ENCODE measurements at regions not wholly inside any gene's neighbourhood (a gene's known extent, or its start where the extent isn't known, plus 50 kb on each side); places are given as distances from the start of the nearest gene placed in this dataset.

DNA sequence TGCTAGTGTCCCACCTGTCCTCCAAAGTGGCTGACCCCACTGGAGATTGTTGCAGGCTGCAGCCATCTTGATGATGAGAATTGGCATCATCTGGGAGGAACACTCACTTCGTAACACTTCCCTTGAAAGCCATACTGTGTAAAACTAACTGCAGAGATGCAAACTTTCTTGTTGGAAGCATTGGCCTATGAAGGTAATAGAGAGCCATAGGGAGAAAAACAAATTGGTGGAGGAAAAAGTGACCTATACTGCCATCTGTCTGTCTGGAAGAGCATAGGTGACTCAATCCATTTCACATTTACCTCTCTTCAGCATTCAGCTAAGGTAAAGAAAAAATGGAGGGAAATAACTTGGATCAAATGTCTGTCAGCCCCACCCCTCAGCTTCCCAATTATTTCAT lies 473.4 kb downstream of the NTRK2 start:
- POLR2A ChIA-PET = no interaction called here
- CTCF ChIA-PET = no interaction called here
- H3K4me3 Mint-ChIP-seq = no peak overlapping the region
- intact Hi-C loops (cut with micrococcal nuclease) = no loop called here
- no peaks in the 10 kb centered on the region for H3K9me3 Mint-ChIP-seq
- H3K27me3 Mint-ChIP-seq = no peaks in the 10 kb centered on the region
- no peak for ATAC-seq (ENCODE audit: low read depth)
- DNase-seq = no peak
- H3K4me1 Mint-ChIP-seq = no peaks in the 10 kb centered on the region
- H3K36me3 Mint-ChIP-seq (ENCODE audit: low read depth) = no peaks in the 10 kb centered on the region
- H3K27ac Mint-ChIP-seq = no peak overlapping the region
- TF ChIP-seq, protein P1, sequence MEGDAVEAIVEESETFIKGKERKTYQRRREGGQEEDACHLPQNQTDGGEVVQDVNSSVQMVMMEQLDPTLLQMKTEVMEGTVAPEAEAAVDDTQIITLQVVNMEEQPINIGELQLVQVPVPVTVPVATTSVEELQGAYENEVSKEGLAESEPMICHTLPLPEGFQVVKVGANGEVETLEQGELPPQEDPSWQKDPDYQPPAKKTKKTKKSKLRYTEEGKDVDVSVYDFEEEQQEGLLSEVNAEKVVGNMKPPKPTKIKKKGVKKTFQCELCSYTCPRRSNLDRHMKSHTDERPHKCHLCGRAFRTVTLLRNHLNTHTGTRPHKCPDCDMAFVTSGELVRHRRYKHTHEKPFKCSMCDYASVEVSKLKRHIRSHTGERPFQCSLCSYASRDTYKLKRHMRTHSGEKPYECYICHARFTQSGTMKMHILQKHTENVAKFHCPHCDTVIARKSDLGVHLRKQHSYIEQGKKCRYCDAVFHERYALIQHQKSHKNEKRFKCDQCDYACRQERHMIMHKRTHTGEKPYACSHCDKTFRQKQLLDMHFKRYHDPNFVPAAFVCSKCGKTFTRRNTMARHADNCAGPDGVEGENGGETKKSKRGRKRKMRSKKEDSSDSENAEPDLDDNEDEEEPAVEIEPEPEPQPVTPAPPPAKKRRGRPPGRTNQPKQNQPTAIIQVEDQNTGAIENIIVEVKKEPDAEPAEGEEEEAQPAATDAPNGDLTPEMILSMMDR (IDR thresholded peaks at IDR 0.05) = no peak

DNA sequence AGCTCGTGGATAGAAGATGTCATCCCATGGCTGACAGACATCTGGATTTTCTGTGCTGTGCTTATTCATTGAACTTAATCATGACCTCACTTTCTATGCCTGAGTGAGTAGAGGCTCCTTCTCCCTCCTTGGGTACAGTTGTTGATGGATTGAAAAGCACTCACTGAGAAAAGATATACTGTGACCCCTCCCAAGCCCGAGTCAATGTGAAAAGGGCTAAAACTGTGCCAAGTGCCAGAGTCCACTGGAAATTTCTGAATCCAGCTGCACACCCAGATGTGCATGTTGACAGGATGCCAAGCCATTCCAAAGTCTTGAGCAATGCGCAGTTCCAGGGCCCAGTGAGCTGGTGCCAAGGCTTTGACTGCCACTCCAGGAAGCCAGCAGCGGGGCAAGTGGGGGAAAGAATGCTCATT lies 473.0 kb downstream of the NTRK2 start:
- ATAC-seq (ENCODE audit: low read depth) = no peak
- POLR2A ChIA-PET = no interaction called here
- no peak overlapping the region for H3K4me3 Mint-ChIP-seq
- H3K36me3 Mint-ChIP-seq (ENCODE audit: low read depth) = no peaks in the 10 kb centered on the region
- DNase-seq = no peak
- no peaks in the 10 kb centered on the region for H3K9me3 Mint-ChIP-seq
- intact Hi-C loops (cut with micrococcal nuclease) = no loop called here
- H3K27ac Mint-ChIP-seq = no peak overlapping the region
- TF ChIP-seq, protein P1 (IDR thresholded peaks at IDR 0.05) = no peak
- CTCF ChIA-PET = interaction anchor here (1.1 kb wide), 1 partner anchor 11 kb away, joined by 3 read pairs; no protein-coding TSS in a partner anchor
- no peaks in the 10 kb centered on the region for H3K4me1 Mint-ChIP-seq
- H3K27me3 Mint-ChIP-seq = no peaks in the 10 kb centered on the region

GRCh38 chr9:85137696-85138095 lies 468.2 kb downstream of the NTRK2 start:
- Mint-ChIP-seq H3K36me3 (ENCODE audit: low read depth) (no peaks in the 10 kb centered on the region), H3K4me1 (no peaks in the 10 kb centered on the region), H3K9me3 (peaks cover 2% of the 10 kb centered on the region), H3K4me3 (no peak overlapping the region), H3K27me3 (peaks cover 3% of the 10 kb centered on the region), H3K27ac (no peak overlapping the region)
- intact Hi-C loops (cut with micrococcal nuclease) = no loop called here
- CTCF ChIA-PET = no interaction called here
- DNase-seq = no peak
- POLR2A ChIA-PET = no interaction called here
- TF ChIP-seq, protein P1 (IDR thresholded peaks at IDR 0.05) = no peak
- ATAC-seq (ENCODE audit: low read depth) = no peak

DNA sequence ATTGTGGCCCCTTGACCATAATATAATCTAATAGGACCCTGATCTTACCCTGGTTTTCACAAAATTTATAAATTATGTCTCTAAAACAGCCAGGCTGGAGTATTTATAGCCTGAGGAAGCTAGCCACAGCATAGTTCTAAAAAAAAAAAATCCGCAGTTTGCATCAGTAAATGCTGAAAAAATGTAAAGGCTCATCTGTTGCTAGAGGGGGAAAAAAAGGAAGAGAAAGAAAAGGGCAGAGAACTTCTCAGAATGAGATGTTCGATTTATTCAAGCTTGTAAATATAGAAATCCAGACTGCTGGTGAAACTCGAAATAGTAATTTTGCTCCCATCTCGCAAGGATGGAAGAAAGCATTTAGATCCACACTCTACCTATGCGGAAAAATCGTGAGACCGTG lies 467.5 kb downstream of the NTRK2 start:
- TF ChIP-seq, protein P1 (IDR thresholded peaks at IDR 0.05) = no peak
- ChIA-PET POLR2A (no interaction called here), CTCF (no interaction called here)
- ATAC-seq (ENCODE audit: low read depth) = no peak
- H3K4me1 Mint-ChIP-seq = no peaks in the 10 kb centered on the region
- H3K27me3 Mint-ChIP-seq = peaks cover 3% of the 10 kb centered on the region
- peaks cover 3% of the 10 kb centered on the region for H3K9me3 Mint-ChIP-seq
- intact Hi-C loops (cut with micrococcal nuclease) = no loop called here
- no peaks in the 10 kb centered on the region for H3K36me3 Mint-ChIP-seq (ENCODE audit: low read depth)
- no peak overlapping the region for H3K27ac Mint-ChIP-seq
- H3K4me3 Mint-ChIP-seq = no peak overlapping the region
- DNase-seq = no peak

- no peak for ATAC-seq (ENCODE audit: low read depth)
Observed at GRCh38 chr9:85136507-85136906, 467.0 kb downstream of the NTRK2 start.

More at GRCh38 chr9:85136507-85136906, 467.0 kb downstream of the NTRK2 start:
- no peak for DNase-seq
- ChIA-PET CTCF (no interaction called here), POLR2A (no interaction called here)
- TF ChIP-seq, protein P1 (IDR thresholded peaks at IDR 0.05) = no peak
- peaks cover 3% of the 10 kb centered on the region for H3K9me3 Mint-ChIP-seq
- intact Hi-C loops (cut with micrococcal nuclease) = no loop called here
- H3K27ac Mint-ChIP-seq = no peak overlapping the region
- H3K4me1 Mint-ChIP-seq = no peaks in the 10 kb centered on the region
- no peak overlapping the region for H3K4me3 Mint-ChIP-seq
- H3K27me3 Mint-ChIP-seq = peaks cover 3% of the 10 kb centered on the region
- H3K36me3 Mint-ChIP-seq (ENCODE audit: low read depth) = no peaks in the 10 kb centered on the region
